ENCODE measurements at regions not wholly inside any gene's neighbourhood (a gene's known extent, or its start where the extent isn't known, plus 50 kb on each side); places are given as distances from the start of the nearest gene placed in this dataset.

GRCh38 chr4:67288964-67289363 is 256.3 kb downstream of the CENPC start:
- TF ChIP-seq CTCF (IDR thresholded peaks at IDR 0.05) (no peak), POLR2AphosphoS5 (IDR thresholded peaks at IDR 0.05) (no peak), POLR2A (IDR thresholded peaks at IDR 0.05; ENCODE audit: low read depth) (no peak), EP300 (IDR thresholded peaks at IDR 0.05) (no peak)

Measured in esophagus muscularis mucosa (tissue), 4 donors.